ENCODE measurements at regions not wholly inside any gene's neighbourhood (a gene's known extent, or its start where the extent isn't known, plus 50 kb on each side); places are given as distances from the start of the nearest gene placed in this dataset.
"Not testable (repeated sequence)": the region's sequence is repeated elsewhere in the genome, so short reads cannot be mapped to it uniquely, and the experiment has no call there.

DNA sequence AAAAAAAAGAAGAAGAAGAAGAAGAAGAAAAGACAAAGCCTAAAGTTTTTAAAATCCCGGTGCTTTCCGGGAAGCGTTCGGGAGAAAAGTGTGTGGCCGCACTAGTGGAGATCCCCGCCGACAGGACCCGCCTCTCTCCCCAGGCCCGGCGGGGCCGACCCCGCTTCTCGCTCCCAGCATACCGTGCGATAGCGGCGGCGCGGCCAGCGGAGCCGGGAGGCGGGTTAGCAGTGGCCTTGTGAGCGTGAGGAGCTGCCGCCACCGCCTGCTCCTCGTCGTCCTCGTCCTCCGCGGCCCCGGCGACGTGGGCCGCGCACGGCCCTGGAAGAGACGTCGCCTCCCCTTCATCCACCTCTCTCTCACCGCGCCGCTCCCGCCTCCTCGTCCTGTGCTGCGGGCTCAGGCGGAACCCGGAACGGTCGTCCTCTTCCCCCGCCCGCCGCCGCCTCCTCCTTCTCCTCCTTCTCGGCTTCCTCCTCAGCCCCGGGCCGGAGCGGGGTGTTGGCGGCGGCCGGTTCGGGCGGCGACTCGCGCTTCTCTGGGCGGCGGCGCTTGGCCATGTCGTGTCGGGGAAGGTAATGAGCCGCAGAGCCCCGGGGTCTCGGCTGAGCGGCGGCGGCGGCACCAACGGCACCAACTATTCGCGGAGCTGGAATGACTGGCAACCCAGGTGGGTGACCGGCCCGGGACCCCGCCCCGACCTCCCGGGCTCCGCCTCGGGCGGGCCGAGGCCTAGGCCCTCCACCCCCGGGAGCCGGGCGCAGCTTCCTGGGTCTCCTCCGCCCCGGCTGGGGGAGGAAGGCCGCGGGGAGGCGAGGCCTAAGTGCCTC, 62.6 kb upstream of the CDR2 start:
- not testable (repeated sequence) for H3K4me1 ChIP-seq (ENCODE audit: insufficient read depth, low read length); H3K23ac ChIP-seq (ENCODE audit: insufficient read length, low read depth, low read length); H3K4ac ChIP-seq (ENCODE audit: low read depth, low read length); H3K36me3 Mint-ChIP-seq (ENCODE audit: insufficient read depth in 1 of 3, low read depth in 3 of 3); H2AK5ac ChIP-seq (ENCODE audit: insufficient read length, low read length); H2BK12ac ChIP-seq (ENCODE audit: insufficient read length, low read depth, low read length); H4K91ac ChIP-seq (ENCODE audit: insufficient read length, low read depth, low read length); H3K79me1 ChIP-seq (ENCODE audit: insufficient read depth, low read depth, low read length, poor library complexity, severe bottlenecking); H2BK15ac ChIP-seq (ENCODE audit: low read depth, low read length); H3K79me2 ChIP-seq (ENCODE audit: insufficient read depth, low read length); H2BK5ac ChIP-seq (ENCODE audit: insufficient read length, low read length); H3K27me3 ChIP-seq (ENCODE audit: insufficient read depth, low read length); H3K23me2 ChIP-seq (ENCODE audit: insufficient read length, low read depth, low read length, poor library complexity, severe bottlenecking); H3K9me3 Mint-ChIP-seq; H2AFZ ChIP-seq (ENCODE audit: low read length); H3K27me3 Mint-ChIP-seq (ENCODE audit: low read depth); H2BK20ac ChIP-seq (ENCODE audit: low read depth, low read length, poor library complexity, severe bottlenecking); H3K27ac ChIP-seq (ENCODE audit: insufficient read length, low read depth, low read length); H4K8ac ChIP-seq (replicated peaks; ENCODE audit: insufficient read length, low read depth, low read length); H3K4me1 Mint-ChIP-seq; H4K20me1 ChIP-seq (ENCODE audit: control insufficient read depth, insufficient read depth, insufficient read length); H3K56ac ChIP-seq (ENCODE audit: insufficient read length, low read depth, low read length); H2BK120ac ChIP-seq (ENCODE audit: low read depth, low read length, poor library complexity, severe bottlenecking); H3K9me3 ChIP-seq (ENCODE audit: control insufficient read depth, low read depth, low read length); H3T11ph ChIP-seq (ENCODE audit: low read length); H4K5ac ChIP-seq (ENCODE audit: insufficient read length, low read depth, low read length)
- WGBS (ENCODE audit: extremely low coverage, insufficient read length, low lambda C conversion rate): no CpG with 5 or more reads among the region's 96 CpGs
- Histone ChIP-seq H3K4me2 (ENCODE audit: insufficient read depth, insufficient read length, low read length) (peak overlapping the region; percentile 29), H3K9ac (ENCODE audit: extremely low read depth, insufficient read length, low read length) (peak overlapping the region; percentile 64), H3K14ac (ENCODE audit: insufficient read depth, low read length) (peak overlapping the region; percentile 93; the same call in 1 of the 2 replicates), H3K18ac (ENCODE audit: insufficient read length, low read depth, low read length) (peak overlapping the region; percentile 90)
- DNase-seq: peak; percentile 71
- peak overlapping the region; percentile 93 to 95 for H3K4me3 Mint-ChIP-seq
- peak overlapping the region; percentile 97 to 98 (median 97); a peak in 6 of 7 replicates for H3K27ac Mint-ChIP-seq

GRCh38 chr16:22436326-22436822, 62.0 kb upstream of the CDR2 start:
- DNase-seq; H3K79me2 ChIP-seq (ENCODE audit: insufficient read depth, low read length); H3K27me3 ChIP-seq (ENCODE audit: insufficient read depth, low read length); H3K14ac ChIP-seq (ENCODE audit: insufficient read depth, low read length); H4K20me1 ChIP-seq (ENCODE audit: control insufficient read depth, insufficient read depth, insufficient read length); H2BK12ac ChIP-seq (ENCODE audit: insufficient read length, low read depth, low read length); H2AFZ ChIP-seq (ENCODE audit: low read length); H3K4me2 ChIP-seq (ENCODE audit: insufficient read depth, insufficient read length, low read length); H2AK5ac ChIP-seq (ENCODE audit: insufficient read length, low read length); H3K4me1 ChIP-seq (ENCODE audit: insufficient read depth, low read length); H3K18ac ChIP-seq (ENCODE audit: insufficient read length, low read depth, low read length); H3K36me3 Mint-ChIP-seq (ENCODE audit: insufficient read depth in 1 of 3, low read depth in 3 of 3); H3K27ac ChIP-seq (ENCODE audit: insufficient read length, low read depth, low read length); H3K56ac ChIP-seq (ENCODE audit: insufficient read length, low read depth, low read length); H3K9me3 ChIP-seq (ENCODE audit: control insufficient read depth, low read depth, low read length); H3K27me3 Mint-ChIP-seq (ENCODE audit: low read depth); H4K91ac ChIP-seq (ENCODE audit: insufficient read length, low read depth, low read length); H2BK120ac ChIP-seq (ENCODE audit: low read depth, low read length, poor library complexity, severe bottlenecking); H3T11ph ChIP-seq (ENCODE audit: low read length); H3K4me1 Mint-ChIP-seq; H3K9ac ChIP-seq (ENCODE audit: extremely low read depth, insufficient read length, low read length); H2BK5ac ChIP-seq (ENCODE audit: insufficient read length, low read length); H4K8ac ChIP-seq (replicated peaks; ENCODE audit: insufficient read length, low read depth, low read length); H3K23me2 ChIP-seq (ENCODE audit: insufficient read length, low read depth, low read length, poor library complexity, severe bottlenecking); H2BK15ac ChIP-seq (ENCODE audit: low read depth, low read length); H3K79me1 ChIP-seq (ENCODE audit: insufficient read depth, low read depth, low read length, poor library complexity, severe bottlenecking); H4K5ac ChIP-seq (ENCODE audit: insufficient read length, low read depth, low read length); H3K9me3 Mint-ChIP-seq; H3K23ac ChIP-seq (ENCODE audit: insufficient read length, low read depth, low read length); H2BK20ac ChIP-seq (ENCODE audit: low read depth, low read length, poor library complexity, severe bottlenecking); H3K4ac ChIP-seq (ENCODE audit: low read depth, low read length): not testable (repeated sequence)
- H3K4me3 Mint-ChIP-seq: peak overlapping the region; percentile 93 to 95
- H3K27ac Mint-ChIP-seq: peak overlapping the region; percentile 97 to 98 (median 97); a peak in 6 of 7 replicates
- WGBS (ENCODE audit: extremely low coverage, insufficient read length, low lambda C conversion rate): no CpG with 5 or more reads among the region's 6 CpGs

Data from H9 (cell line).